ENCODE measurements at regions not wholly inside any gene's neighbourhood (a gene's known extent, or its start where the extent isn't known, plus 50 kb on each side); places are given as distances from the start of the nearest gene placed in this dataset.

- DNase-seq (ENCODE audit: low spot score) (no peak), ATAC-seq (peak; percentile 53)
- Mint-ChIP-seq H3K36me3 (no peaks in the 10 kb centered on the region), H3K27ac (no peak overlapping the region), H3K27me3 (ENCODE audit: low read depth) (no peaks in the 10 kb centered on the region; the same call in 1 of the 2 replicates), H3K9me3 (no peaks in the 10 kb centered on the region), H3K4me1 (peaks cover 42% of the 10 kb centered on the region), H3K4me3 (no peak overlapping the region)
- ChIA-PET CTCF (interaction anchor here (0.8 kb wide), 1 partner anchor 267 kb away, joined by 3 read pairs; no protein-coding TSS in a partner anchor), POLR2A (interaction anchor here (0.6 kb wide), 1 partner anchor 417 kb away, joined by 3 read pairs; no protein-coding TSS in a partner anchor)
- no peak for TF ChIP-seq SOX15 (CRISPR knock-in tag; IDR thresholded peaks at IDR 0.05)
- TF ChIP-seq KAT7 (CRISPR knock-in tag; IDR thresholded peaks at IDR 0.05; ENCODE audit: borderline replicate concordance), result no peak
- no peak for TF ChIP-seq ATF3 (CRISPR knock-in tag; conservative IDR thresholded peaks at IDR 0.05)
- TF ChIP-seq ZNF263 (CRISPR knock-in tag; IDR thresholded peaks at IDR 0.05; ENCODE audit: low read depth), result no peak
- TF ChIP-seq, protein P1, sequence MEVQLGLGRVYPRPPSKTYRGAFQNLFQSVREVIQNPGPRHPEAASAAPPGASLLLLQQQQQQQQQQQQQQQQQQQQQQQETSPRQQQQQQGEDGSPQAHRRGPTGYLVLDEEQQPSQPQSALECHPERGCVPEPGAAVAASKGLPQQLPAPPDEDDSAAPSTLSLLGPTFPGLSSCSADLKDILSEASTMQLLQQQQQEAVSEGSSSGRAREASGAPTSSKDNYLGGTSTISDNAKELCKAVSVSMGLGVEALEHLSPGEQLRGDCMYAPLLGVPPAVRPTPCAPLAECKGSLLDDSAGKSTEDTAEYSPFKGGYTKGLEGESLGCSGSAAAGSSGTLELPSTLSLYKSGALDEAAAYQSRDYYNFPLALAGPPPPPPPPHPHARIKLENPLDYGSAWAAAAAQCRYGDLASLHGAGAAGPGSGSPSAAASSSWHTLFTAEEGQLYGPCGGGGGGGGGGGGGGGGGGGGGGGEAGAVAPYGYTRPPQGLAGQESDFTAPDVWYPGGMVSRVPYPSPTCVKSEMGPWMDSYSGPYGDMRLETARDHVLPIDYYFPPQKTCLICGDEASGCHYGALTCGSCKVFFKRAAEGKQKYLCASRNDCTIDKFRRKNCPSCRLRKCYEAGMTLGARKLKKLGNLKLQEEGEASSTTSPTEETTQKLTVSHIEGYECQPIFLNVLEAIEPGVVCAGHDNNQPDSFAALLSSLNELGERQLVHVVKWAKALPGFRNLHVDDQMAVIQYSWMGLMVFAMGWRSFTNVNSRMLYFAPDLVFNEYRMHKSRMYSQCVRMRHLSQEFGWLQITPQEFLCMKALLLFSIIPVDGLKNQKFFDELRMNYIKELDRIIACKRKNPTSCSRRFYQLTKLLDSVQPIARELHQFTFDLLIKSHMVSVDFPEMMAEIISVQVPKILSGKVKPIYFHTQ (CRISPR knock-in tag; IDR thresholded peaks at IDR 0.05), result no peak
- no peak for TF ChIP-seq ETV6 (CRISPR knock-in tag; IDR thresholded peaks at IDR 0.05)
- TF ChIP-seq ZNF232 (CRISPR knock-in tag; IDR thresholded peaks at IDR 0.05), result no peak
- TF ChIP-seq NFYB (CRISPR knock-in tag; conservative IDR thresholded peaks at IDR 0.05; ENCODE audit: low read depth), result no peak
- TF ChIP-seq ZBTB43 (CRISPR knock-in tag; IDR thresholded peaks at IDR 0.05), result no peak
- no peak for TF ChIP-seq IRF2 (CRISPR knock-in tag; IDR thresholded peaks at IDR 0.05; ENCODE audit: borderline replicate concordance, low read depth)
Observed at GRCh38 chr4:165760182-165760581, 112.9 kb upstream of the TLL1 start.

- DNase-seq (ENCODE audit: low spot score) (no peak), ATAC-seq (no peak)
- Mint-ChIP-seq H3K36me3 (no peaks in the 10 kb centered on the region), H3K4me1 (peaks cover 35% of the 10 kb centered on the region), H3K9me3 (no peaks in the 10 kb centered on the region), H3K4me3 (no peak overlapping the region), H3K27ac (no peak overlapping the region), H3K27me3 (ENCODE audit: low read depth) (no peaks in the 10 kb centered on the region; the same call in 1 of the 2 replicates)
- TF ChIP-seq ARID4B (CRISPR knock-in tag; IDR thresholded peaks at IDR 0.05; ENCODE audit: borderline replicate concordance), result no peak
- TF ChIP-seq NR3C1 (CRISPR knock-in tag; conservative IDR thresholded peaks at IDR 0.05; ENCODE audit: low read depth), result no peak
- no peak for TF ChIP-seq ZSCAN18 (CRISPR knock-in tag; IDR thresholded peaks at IDR 0.05)
- TF ChIP-seq NFYB (CRISPR knock-in tag; conservative IDR thresholded peaks at IDR 0.05; ENCODE audit: low read depth), result no peak
- TF ChIP-seq ELF4 (CRISPR knock-in tag; IDR thresholded peaks at IDR 0.05; ENCODE audit: low read depth), result no peak
- no peak for TF ChIP-seq ETV6 (CRISPR knock-in tag; IDR thresholded peaks at IDR 0.05)
- no peak for TF ChIP-seq JAZF1 (CRISPR knock-in tag; IDR thresholded peaks at IDR 0.05)
- TF ChIP-seq TP53 (CRISPR knock-in tag; IDR thresholded peaks at IDR 0.05), result no peak
- no peak for TF ChIP-seq PRRX2 (CRISPR knock-in tag; IDR thresholded peaks at IDR 0.05)
- TF ChIP-seq ZNF425 (CRISPR knock-in tag; conservative IDR thresholded peaks at IDR 0.05), result no peak
- POLR2A ChIA-PET, result no interaction called here
- CTCF ChIA-PET, result no interaction called here
Observed at GRCh38 chr4:165761963-165762362, 111.1 kb upstream of the TLL1 start.

Data from WTC11 (cell line).